Esophagus muscularis mucosa (tissue), 4 donors: ENCODE measurements at regions not wholly inside any gene's neighbourhood (a gene's known extent, or its start where the extent isn't known, plus 50 kb on each side); places are given as distances from the start of the nearest gene placed in this dataset.

ENCODE experiments used
- DNase-seq: peaks from one replicate; pipeline ENCODE4 v3.0.0-alpha.2; 2017; ENCODE audit errors: extremely low spot score
- H3K27ac ChIP-seq, 4 donors: fragments of 200-600 bp; sonication (generic); replicated peaks in 1 of 4; 1 replicate in 3 of 4; 2 replicates in 1 of 4; pipeline ENCODE4 v1.5.1; 2016 to 2019; ENCODE audit warnings: mild to moderate bottlenecking in 1 of 4
- H3K27me3 ChIP-seq, 4 donors: fragments of 200-600 bp; sonication (generic); one replicate each; pipeline versions ENCODE4 v1.5.1 to v1.6.0; 2016 to 2019
- H3K36me3 ChIP-seq, 4 donors: fragments of 200-600 bp; sonication (generic); one replicate each; pipeline ENCODE4 v1.5.1; 2016 to 2019
- H3K4me1 ChIP-seq, 4 donors: fragments of 200-600 bp; sonication (generic); one replicate each; pipeline ENCODE4 v1.5.1; 2016 to 2019
- H3K4me3 ChIP-seq, 4 donors: fragments of 200-600 bp; sonication (generic); 1 replicate in 2 of 4; 2 replicates in 2 of 4; pipeline ENCODE4 v1.5.1; 2016 to 2019; ENCODE audit warnings: mild to moderate bottlenecking in 4 of 4, moderate library complexity in 1 of 4
- H3K9me3 ChIP-seq, 4 donors: fragments of 200-600 bp; sonication (generic); 1 replicate in 3 of 4; 2 replicates in 1 of 4; pipeline ENCODE4 v1.5.1; 2016 to 2019
- CTCF ChIP-seq, 3 experiments: fragments of 200-600 bp in 2 of 3; fragments of 450-650 bp in 1 of 3; sonication (generic) in 2 of 3; IDR thresholded peaks; one replicate each; pipeline ENCODE4 v1.5.1; 2017 to 2019; ENCODE audit warnings: antibody characterized with exemption in 3 of 3, mild to moderate bottlenecking in 2 of 3, moderate library complexity in 1 of 3
- EP300 ChIP-seq: sonication (generic); formaldehyde crosslinking; IDR thresholded peaks from one replicate; pipeline ENCODE4 v1.6.1; 2017; ENCODE audit warnings: antibody characterized with exemption
- POLR2A ChIP-seq: fragments of 450-650 bp; IDR thresholded peaks from one replicate; pipeline ENCODE4 v1.6.1; 2017; ENCODE audit warnings: antibody characterized with exemption, moderate library complexity, mild to moderate bottlenecking, low read depth
- POLR2AphosphoS5 ChIP-seq, 2 donors: sonication (generic); formaldehyde crosslinking; IDR thresholded peaks; one replicate each; pipeline ENCODE4 v1.6.1; 2017; ENCODE audit warnings: antibody characterized with exemption in 2 of 2
- WGBS: methylation state at CpG from one replicate; pipeline ENCODE4 v1.1.5; 2018; 5-methylcytosine and 5-hydroxymethylcytosine counted together
- intact Hi-C: fragments of 100-400 bp; cut with DNase I; formaldehyde crosslinking; loops from one replicate; pipeline ENCODE4 v1.15.1; 2023

DNA sequence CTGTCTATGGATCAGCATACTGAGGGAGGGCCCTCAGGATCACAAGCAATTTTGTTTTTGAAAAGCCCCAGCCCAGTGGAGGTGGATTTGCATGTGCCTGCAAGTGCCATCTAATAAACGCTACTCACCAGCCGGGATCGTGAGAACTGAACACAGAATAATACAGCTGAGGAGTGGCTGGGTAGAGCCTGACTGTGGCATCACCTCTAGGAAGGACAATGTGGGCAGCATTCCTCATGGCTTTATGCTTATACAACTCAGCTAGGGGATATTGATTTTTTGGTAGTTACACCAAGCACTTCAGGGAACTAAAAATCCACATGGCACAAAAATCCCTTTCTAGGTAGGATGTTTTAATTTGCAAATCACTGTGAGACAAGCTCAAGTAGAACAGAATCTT, 72.7 kb upstream of the PALS2 start:
- Histone ChIP-seq H3K9me3 (no peaks in the 10 kb centered on the region), H3K27ac (no peak overlapping the region), H3K4me1 (no peaks in the 10 kb centered on the region), H3K36me3 (no peaks in the 10 kb centered on the region), H3K4me3 (no peak overlapping the region), H3K27me3 (no peaks in the 10 kb centered on the region)
- DNase-seq = no peak
- 65% methylated on average over 3 of the region's 3 CpGs for WGBS
- intact Hi-C loops = no loop called here
- TF ChIP-seq EP300 = no peak
- TF ChIP-seq CTCF (IDR thresholded peaks at IDR 0.05) = no peak
- no peak for TF ChIP-seq POLR2AphosphoS5 (IDR thresholded peaks at IDR 0.05)
- no peak for TF ChIP-seq POLR2A

DNA sequence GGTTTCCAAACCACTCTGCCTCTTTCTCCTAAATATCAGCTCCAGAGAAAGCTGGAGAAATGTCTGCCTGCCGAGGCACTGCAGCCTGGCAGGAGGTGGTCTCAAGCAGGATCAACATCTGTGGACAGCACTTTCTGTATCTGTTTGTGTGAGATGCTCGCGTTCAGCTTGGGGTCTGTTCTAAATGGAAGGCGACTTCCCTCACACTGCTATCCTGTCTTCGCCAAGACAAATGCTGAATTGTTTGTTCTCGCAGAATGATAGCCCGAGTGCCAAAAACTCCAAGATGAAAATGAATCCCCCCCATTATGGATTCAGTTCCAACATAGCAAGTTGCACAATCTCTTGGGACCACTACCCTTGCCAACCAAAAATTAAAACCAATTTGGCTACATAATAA, 72.2 kb upstream of the PALS2 start:
- no peak for DNase-seq
- intact Hi-C loops = no loop called here
- no peaks in the 10 kb centered on the region for H3K4me1 ChIP-seq
- no peak overlapping the region for H3K27ac ChIP-seq
- H3K27me3 ChIP-seq = no peaks in the 10 kb centered on the region
- no peak for TF ChIP-seq POLR2AphosphoS5 (IDR thresholded peaks at IDR 0.05)
- no peak for TF ChIP-seq EP300
- 62% methylated on average over 7 of the region's 7 CpGs for WGBS
- H3K4me3 ChIP-seq = no peak overlapping the region
- no peaks in the 10 kb centered on the region for H3K36me3 ChIP-seq
- no peaks in the 10 kb centered on the region for H3K9me3 ChIP-seq

DNA sequence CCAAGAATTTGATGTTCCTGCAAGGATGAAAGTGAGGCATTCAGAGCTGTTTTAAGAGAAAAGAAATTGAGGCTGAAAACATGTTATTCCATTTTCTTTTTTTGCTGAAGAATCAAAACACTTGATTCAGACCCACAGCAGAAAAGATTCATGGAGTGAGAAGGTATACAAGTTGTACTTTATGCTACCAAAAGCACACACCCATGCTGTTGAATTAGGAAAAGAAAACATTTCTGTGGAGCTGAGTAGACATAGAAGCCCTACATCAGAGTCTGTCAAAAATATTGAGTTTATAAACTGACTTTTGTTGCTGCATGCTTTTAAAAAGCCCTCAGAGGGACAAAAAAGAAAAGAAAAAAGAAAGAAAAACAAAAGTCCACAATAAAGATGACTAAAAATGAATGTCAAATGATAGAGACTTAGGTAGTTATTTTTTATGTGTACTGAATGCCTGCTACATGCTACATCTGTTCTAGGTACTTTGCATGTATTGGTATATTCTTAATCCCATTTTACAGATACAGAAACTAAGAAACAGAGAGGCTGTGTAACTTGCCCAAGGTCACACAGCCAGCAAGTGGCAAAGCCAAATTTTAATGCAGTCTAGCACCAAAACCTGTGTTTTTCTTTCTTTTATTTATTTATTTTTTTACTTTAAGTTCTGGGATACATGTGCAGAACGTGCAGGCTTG, 71.7 kb upstream of the PALS2 start:
- DNase-seq = no peak
- 48% methylated on average over 1 of the region's 1 CpG for WGBS
- H3K27ac ChIP-seq = no peak overlapping the region
- H3K4me3 ChIP-seq = no peak overlapping the region
- no peak for TF ChIP-seq POLR2A
- TF ChIP-seq CTCF (IDR thresholded peaks at IDR 0.05) = no peak
- TF ChIP-seq POLR2AphosphoS5 (IDR thresholded peaks at IDR 0.05) = no peak
- TF ChIP-seq EP300 = no peak
- intact Hi-C loops = no loop called here
- H3K36me3 ChIP-seq = no peaks in the 10 kb centered on the region
- H3K4me1 ChIP-seq = no peaks in the 10 kb centered on the region
- no peaks in the 10 kb centered on the region for H3K9me3 ChIP-seq
- no peaks in the 10 kb centered on the region for H3K27me3 ChIP-seq

DNA sequence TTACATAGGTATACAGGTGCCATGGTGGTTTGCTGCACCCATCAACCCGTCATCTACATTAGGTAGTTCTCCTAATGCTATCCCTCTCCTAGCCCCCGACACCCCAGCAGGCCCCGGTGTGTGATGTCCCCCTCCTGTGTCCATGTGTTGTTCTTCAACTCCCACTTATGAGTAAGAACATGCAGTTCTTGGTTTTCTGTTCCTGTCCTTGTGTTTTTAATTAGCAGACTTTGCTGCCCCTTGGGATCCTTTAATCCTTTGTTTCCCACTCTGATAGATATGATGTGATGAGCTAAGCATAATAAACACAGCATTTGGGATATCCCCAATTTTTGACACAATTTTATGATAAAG, 71.1 kb upstream of the PALS2 start:
- Histone ChIP-seq H3K4me1 (no peaks in the 10 kb centered on the region), H3K36me3 (no peaks in the 10 kb centered on the region), H3K27ac (no peak overlapping the region), H3K27me3 (no peaks in the 10 kb centered on the region), H3K9me3 (no peaks in the 10 kb centered on the region), H3K4me3 (no peak overlapping the region)
- intact Hi-C loops = no loop called here
- WGBS = 77% methylated on average over 3 of the region's 3 CpGs
- DNase-seq = no peak
- no peak for TF ChIP-seq CTCF (IDR thresholded peaks at IDR 0.05)

DNA sequence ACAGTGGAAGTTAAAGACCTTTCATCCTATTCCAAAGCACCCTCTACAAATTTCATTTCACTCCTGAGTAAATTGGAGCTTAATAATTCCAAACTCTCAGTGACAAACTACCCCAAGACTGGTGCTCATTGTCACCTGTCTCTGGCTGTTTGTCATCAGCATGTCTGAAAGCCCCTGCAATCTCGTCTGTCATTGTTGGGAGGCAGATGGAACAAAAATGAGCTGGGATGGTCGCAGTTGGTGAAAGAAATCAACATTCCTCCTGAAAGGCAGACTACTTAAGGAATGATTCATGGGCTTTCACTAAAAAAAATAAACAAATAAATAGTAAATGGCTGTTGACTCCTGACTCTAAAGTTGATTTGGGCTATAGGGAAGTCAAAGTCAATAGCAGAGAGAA, 69.7 kb upstream of the PALS2 start:
- TF ChIP-seq CTCF (IDR thresholded peaks at IDR 0.05) (no peak), POLR2A (no peak), EP300 (no peak), POLR2AphosphoS5 (IDR thresholded peaks at IDR 0.05) (no peak)
- intact Hi-C loops = no loop called here
- H3K4me3 ChIP-seq = no peak overlapping the region

More for the DNA sequence above, 69.7 kb upstream of the PALS2 start:
- WGBS = 71% methylated on average over 2 of the region's 2 CpGs
- H3K27ac ChIP-seq = no peak overlapping the region
- DNase-seq = no peak
- no peaks in the 10 kb centered on the region for H3K4me1 ChIP-seq
- no peaks in the 10 kb centered on the region for H3K27me3 ChIP-seq
- no peaks in the 10 kb centered on the region for H3K36me3 ChIP-seq
- no peaks in the 10 kb centered on the region for H3K9me3 ChIP-seq
